Spleen (tissue), 7 donors: ENCODE measurements at regions not wholly inside any gene's neighbourhood (a gene's known extent, or its start where the extent isn't known, plus 50 kb on each side); places are given as distances from the start of the nearest gene placed in this dataset.

Experiments used
- POLR2A ChIP-seq, 3 donors: fragments of 450-650 bp; IDR thresholded peaks; one replicate each; pipeline ENCODE4 v1.5.1; 2017; ENCODE audit warnings: antibody characterized with exemption in 3 of 3, mild to moderate bottlenecking in 1 of 3
- POLR2AphosphoS5 ChIP-seq, 3 donors: sonication (generic); formaldehyde crosslinking; IDR thresholded peaks; one replicate each; pipeline ENCODE4 v1.5.1; 2017; ENCODE audit warnings: antibody characterized with exemption in 3 of 3
- TF ChIP-seq, protein P1 (sequence below), 11 experiments: fragments of 200-600 bp in 7 of 11; fragments of 450-650 bp in 4 of 11; sonication (generic) in 4 of 11; IDR thresholded peaks in 8 of 11; conservative IDR thresholded peaks in 3 of 11; 1 replicate in 7 of 11; 2 replicates in 4 of 11; pipeline versions ENCODE4 v1.4.0 to v1.8.0; 2016 to 2021; ENCODE audit warnings: antibody characterized with exemption in 11 of 11, inconsistent platforms in 4 of 11, mild to moderate bottlenecking in 1 of 11
- donor health status: DM: no; HTN: no; CAD: no; lungs with moderate emphysema.
- donor health status: DM: no; HTN: no; CAD: no.
- donor health status: DM: no; HTN: no; CAD: no.

DNA sequence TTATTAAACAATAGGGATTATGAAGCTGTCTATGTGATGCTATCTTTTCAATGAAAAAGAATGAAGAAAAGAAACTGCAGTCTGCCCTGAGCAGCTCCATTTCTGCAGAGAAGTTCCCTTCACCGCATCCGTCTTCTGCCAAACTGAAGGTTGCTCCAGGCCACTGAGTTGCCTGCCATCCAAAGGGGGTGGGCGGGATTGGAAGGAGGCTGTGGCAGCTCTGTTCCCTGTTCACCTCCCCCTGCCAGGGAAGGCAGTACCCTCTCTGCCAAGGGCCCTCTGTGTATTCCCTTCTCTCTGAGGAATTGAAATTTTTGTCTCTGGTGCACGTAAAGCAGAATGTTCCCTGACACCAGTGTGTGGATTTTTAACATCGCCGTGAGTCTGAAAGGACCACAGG is 243.1 kb upstream of the GHITM start:
- TF ChIP-seq, protein P1, sequence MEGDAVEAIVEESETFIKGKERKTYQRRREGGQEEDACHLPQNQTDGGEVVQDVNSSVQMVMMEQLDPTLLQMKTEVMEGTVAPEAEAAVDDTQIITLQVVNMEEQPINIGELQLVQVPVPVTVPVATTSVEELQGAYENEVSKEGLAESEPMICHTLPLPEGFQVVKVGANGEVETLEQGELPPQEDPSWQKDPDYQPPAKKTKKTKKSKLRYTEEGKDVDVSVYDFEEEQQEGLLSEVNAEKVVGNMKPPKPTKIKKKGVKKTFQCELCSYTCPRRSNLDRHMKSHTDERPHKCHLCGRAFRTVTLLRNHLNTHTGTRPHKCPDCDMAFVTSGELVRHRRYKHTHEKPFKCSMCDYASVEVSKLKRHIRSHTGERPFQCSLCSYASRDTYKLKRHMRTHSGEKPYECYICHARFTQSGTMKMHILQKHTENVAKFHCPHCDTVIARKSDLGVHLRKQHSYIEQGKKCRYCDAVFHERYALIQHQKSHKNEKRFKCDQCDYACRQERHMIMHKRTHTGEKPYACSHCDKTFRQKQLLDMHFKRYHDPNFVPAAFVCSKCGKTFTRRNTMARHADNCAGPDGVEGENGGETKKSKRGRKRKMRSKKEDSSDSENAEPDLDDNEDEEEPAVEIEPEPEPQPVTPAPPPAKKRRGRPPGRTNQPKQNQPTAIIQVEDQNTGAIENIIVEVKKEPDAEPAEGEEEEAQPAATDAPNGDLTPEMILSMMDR (IDR thresholded peaks at IDR 0.05 in 8 of 11, conservative IDR thresholded peaks at IDR 0.05 in 3 of 11): no peak
- TF ChIP-seq POLR2AphosphoS5 (IDR thresholded peaks at IDR 0.05) (no peak), POLR2A (IDR thresholded peaks at IDR 0.05) (no peak)
